Neuron (in vitro differentiated cells): ENCODE measurements at regions not wholly inside any gene's neighbourhood (a gene's known extent, or its start where the extent isn't known, plus 50 kb on each side); places are given as distances from the start of the nearest gene placed in this dataset.
A peak's percentile ranks its signal among the peaks of the same experiment; 100 is the strongest.

Experiments used
- H2AFZ ChIP-seq: one replicate; pipeline ENCODE4 v1.6.1; 2013; ENCODE audit warnings: low read depth, mild to moderate bottlenecking, inconsistent platforms, low read length, moderate library complexity
- H3K27me3 ChIP-seq: one replicate; pipeline ENCODE4 v1.6.1; 2013; ENCODE audit warnings: low read length; ENCODE audit not compliant: insufficient read depth
- H3K36me3 ChIP-seq: one replicate; pipeline ENCODE4 v1.6.1; 2013; ENCODE audit warnings: low read length; ENCODE audit not compliant: insufficient read depth
- H3K4me1 ChIP-seq: one replicate; pipeline ENCODE4 v1.6.1; 2013; ENCODE audit warnings: low read length; ENCODE audit not compliant: insufficient read depth
- H3K4me3 ChIP-seq: 2 replicates; pipeline ENCODE4 v1.5.1; 2013; ENCODE audit warnings: mild to moderate bottlenecking, low read length, moderate library complexity
- H3K9me3 ChIP-seq: one replicate; pipeline ENCODE4 v1.6.1; 2013; ENCODE audit warnings: low read length

GRCh38 chr20:11438412-11438811 is 479.3 kb upstream of the BTBD3 start:
- no peak overlapping the region for H2AFZ ChIP-seq
- H3K27me3 ChIP-seq = no peaks in the 10 kb centered on the region
- H3K36me3 ChIP-seq = no peaks in the 10 kb centered on the region
- H3K4me3 ChIP-seq = no peak overlapping the region
- H3K9me3 ChIP-seq = peaks cover 5% of the 10 kb centered on the region
- peaks cover 10% of the 10 kb centered on the region for H3K4me1 ChIP-seq

DNA sequence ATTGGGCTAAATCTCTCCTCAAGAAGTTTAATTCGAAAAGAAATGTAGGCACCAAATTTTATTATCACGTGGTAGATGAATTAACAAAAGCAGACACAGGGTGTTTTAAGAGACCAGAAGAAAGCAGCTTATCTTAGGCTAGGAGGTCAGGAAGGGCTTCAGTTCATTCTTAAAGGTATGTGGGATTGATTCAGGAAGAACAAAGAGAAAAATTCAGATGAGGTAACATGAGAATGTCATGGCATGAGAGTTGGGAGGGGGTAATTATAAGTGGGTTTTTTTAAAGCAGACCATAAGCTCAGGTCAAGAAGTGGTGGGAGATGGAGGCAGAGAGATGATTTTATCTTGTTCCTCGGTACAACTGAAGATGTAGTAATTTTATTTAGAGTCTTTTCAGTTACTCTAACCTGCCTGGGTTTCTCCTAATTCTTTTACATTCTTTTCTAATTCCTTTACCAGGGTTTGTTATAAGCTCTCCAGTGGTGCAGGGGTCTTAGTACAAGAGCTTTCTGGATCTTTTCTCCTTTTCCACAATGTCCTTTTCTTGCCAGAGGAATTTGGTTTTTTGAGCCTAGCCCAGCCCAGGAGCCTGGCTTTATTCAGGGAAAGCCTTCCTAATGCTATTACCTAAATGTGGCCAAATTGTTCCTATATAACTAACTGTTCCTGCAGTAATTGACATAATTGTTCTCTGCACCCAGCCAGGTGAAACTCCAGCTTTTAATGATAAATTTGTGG is 474.1 kb upstream of the BTBD3 start:
- Histone ChIP-seq H3K36me3 (no peaks in the 10 kb centered on the region), H3K9me3 (no peaks in the 10 kb centered on the region), H3K4me3 (no peak overlapping the region), H3K4me1 (peaks cover 22% of the 10 kb centered on the region), H2AFZ (no peak overlapping the region), H3K27me3 (no peaks in the 10 kb centered on the region)

DNA sequence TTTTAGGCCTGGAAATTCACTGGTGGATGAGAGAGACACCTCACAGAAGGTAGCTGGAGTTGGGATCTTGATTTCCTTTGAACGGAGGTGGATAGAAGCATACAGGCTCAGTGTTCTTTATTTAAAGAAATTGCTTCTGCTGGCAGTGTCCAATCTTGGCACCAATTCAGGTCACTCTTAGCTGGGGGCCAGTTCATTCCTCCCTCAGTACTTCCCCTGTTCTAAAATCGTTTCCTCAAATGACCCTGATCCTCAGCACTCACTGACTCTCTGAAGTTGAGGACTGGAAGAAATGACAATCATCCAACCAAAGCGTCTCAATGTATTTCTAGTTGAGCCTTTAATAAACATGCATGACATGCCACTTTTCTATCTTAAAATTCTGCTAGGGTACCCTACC is 472.5 kb upstream of the BTBD3 start:
- H2AFZ ChIP-seq = no peak overlapping the region
- H3K4me3 ChIP-seq = no peak overlapping the region
- no peaks in the 10 kb centered on the region for H3K9me3 ChIP-seq
- H3K36me3 ChIP-seq = no peaks in the 10 kb centered on the region
- H3K4me1 ChIP-seq = peaks cover 22% of the 10 kb centered on the region
- no peaks in the 10 kb centered on the region for H3K27me3 ChIP-seq

DNA sequence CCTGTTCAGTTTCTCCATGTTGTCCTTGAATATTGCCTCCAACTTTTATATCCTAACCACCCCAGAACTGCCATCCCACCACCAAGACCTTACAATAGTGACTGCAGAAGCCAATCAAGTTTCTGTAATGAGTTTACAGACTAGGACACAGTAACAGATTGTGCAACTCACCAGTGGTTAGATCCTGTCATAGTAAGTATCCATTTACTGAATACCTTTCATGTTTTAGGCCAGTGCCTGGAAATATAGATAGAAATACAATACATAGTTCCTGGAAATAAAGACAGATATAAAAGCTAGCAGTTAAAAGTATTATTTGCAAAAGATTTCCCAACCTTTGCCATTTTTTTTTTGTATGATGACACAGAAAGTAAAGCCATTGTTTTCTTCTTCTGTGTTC is 471.8 kb upstream of the BTBD3 start:
- Histone ChIP-seq H2AFZ (no peak overlapping the region), H3K4me1 (peaks cover 18% of the 10 kb centered on the region), H3K27me3 (no peaks in the 10 kb centered on the region), H3K9me3 (no peaks in the 10 kb centered on the region), H3K4me3 (no peak overlapping the region), H3K36me3 (no peaks in the 10 kb centered on the region)

GRCh38 chr20:11447371-11448100 is 470.2 kb upstream of the BTBD3 start:
- Histone ChIP-seq H3K4me3 (no peak overlapping the region), H3K36me3 (no peaks in the 10 kb centered on the region), H2AFZ (no peak overlapping the region), H3K27me3 (no peaks in the 10 kb centered on the region), H3K9me3 (no peaks in the 10 kb centered on the region), H3K4me1 (peaks cover 21% of the 10 kb centered on the region)

DNA sequence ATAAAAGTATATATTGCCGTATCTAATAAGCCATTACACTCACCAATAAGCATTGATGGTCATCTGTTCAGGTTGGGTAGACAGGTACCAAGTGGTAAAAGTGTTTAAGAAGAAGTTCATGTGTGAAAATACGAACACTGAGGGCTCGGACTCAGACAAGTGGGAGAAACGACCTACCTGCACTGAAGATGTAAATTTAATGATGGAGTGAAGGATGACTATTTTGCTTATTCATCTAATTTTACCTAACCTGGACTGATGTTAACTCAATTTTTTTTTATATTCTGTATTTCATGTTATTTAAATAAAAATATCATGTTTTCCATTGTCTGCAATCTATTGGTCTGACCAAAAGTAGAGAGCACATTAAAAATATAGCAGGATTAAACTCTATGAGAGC is 469.1 kb upstream of the BTBD3 start:
- Histone ChIP-seq H3K27me3 (no peaks in the 10 kb centered on the region), H3K9me3 (no peaks in the 10 kb centered on the region), H3K4me3 (no peak overlapping the region), H3K36me3 (no peaks in the 10 kb centered on the region), H3K4me1 (peaks cover 14% of the 10 kb centered on the region), H2AFZ (no peak overlapping the region)

DNA sequence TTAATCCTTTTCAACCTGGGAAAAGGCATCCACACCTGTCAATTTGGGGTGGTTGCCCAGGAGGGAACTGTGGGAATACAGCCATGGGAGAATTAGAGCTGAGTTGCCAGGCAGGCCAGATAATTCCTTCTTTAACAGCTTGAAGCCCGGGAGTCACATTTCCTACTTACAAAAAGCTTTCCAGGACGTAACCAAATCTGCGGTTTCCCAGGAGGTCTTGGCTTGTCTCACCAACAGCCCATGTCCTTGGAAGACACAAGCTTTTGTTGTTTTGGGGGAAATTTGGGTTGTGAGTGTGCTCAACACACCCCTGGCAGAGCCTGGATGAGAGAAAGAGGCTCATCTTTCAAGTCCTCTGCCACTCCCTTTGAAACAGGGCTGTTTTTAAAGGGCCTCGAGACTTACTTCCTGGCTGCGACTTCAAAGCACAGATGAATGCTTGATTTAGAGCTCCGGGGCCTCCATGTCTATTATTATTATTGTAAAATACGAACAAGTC is 465.9 kb upstream of the BTBD3 start:
- no peak overlapping the region for H3K4me3 ChIP-seq
- H3K9me3 ChIP-seq = no peaks in the 10 kb centered on the region
- H3K4me1 ChIP-seq = peaks cover 27% of the 10 kb centered on the region
- H3K27me3 ChIP-seq = no peaks in the 10 kb centered on the region
- H2AFZ ChIP-seq = peak overlapping the region; percentile 29
- no peaks in the 10 kb centered on the region for H3K36me3 ChIP-seq

DNA sequence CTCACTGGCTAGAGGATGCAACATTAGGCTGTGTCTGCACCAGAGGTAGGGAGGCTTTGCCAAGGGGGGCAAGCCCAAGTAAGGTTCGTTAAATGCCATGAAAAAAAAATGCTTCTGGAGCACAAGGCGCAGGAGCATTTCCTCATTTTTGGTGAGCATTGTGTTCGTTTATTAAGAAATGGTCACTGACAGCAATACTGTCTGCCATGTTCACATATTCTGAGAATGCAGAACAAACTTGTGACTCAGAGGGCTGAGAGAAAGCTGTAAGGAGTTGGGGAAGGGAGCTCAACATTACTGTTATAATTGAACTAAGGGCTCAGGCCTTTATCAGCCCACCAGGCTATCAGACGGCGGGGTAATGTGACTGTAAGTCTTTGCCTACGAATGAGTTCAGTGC is 465.4 kb upstream of the BTBD3 start:
- H3K4me1 ChIP-seq = peaks cover 26% of the 10 kb centered on the region
- H2AFZ ChIP-seq = no peak overlapping the region
- H3K36me3 ChIP-seq = no peaks in the 10 kb centered on the region
- no peaks in the 10 kb centered on the region for H3K27me3 ChIP-seq
- no peak overlapping the region for H3K4me3 ChIP-seq
- H3K9me3 ChIP-seq = no peaks in the 10 kb centered on the region

- no peaks in the 10 kb centered on the region for H3K9me3 ChIP-seq
- H2AFZ ChIP-seq = no peak overlapping the region
- H3K4me3 ChIP-seq = no peak overlapping the region
- peaks cover 19% of the 10 kb centered on the region for H3K4me1 ChIP-seq
- no peaks in the 10 kb centered on the region for H3K27me3 ChIP-seq
- no peaks in the 10 kb centered on the region for H3K36me3 ChIP-seq
These were observed 464.3 kb upstream of the BTBD3 start for GRCh38 chr20:11453430-11453829.

DNA sequence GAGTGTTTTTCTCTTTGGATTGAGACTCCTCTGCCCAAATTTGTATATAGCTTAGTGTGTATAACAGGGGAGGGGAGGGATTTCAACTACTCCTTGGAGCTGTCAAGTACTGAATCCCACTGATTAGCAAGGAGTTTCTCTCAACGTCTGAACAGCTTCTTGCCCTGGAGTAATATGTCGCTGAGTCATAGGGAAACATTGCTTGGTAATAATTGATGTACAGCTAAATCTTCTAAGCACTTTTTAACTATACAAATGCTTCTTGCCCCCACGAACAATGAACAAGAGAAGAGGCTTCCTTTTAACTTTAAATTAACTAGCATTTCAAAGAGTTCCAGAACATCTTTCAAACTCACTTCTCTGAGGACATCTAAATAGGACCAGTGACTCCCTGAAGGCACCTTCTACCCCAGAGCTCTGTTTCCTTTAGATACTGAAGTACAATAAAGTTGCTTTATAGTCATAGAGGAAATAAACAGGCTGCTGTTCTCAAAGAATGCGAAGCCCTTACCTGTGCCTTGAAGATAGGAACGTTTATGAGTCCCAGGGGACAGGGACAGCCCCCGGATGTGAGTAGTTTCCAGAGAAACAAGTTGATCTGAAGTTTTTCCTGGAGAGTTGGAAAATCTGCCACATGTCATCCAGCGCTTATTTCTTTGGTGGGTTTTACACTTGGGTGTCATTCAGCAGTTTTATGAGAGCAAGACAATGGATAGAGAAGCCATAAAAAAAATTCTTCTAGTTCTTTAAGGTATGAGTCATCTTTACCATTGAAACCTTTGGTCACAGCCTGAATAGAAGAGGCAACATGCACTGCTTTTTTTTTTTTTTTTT is 462.5 kb upstream of the BTBD3 start:
- Histone ChIP-seq H3K36me3 (no peaks in the 10 kb centered on the region), H2AFZ (no peak overlapping the region), H3K4me3 (no peak overlapping the region), H3K4me1 (peaks cover 19% of the 10 kb centered on the region), H3K27me3 (no peaks in the 10 kb centered on the region), H3K9me3 (no peaks in the 10 kb centered on the region)

GRCh38 chr20:11457488-11457887 is 460.2 kb upstream of the BTBD3 start:
- Histone ChIP-seq H3K27me3 (no peaks in the 10 kb centered on the region), H2AFZ (no peak overlapping the region), H3K9me3 (no peaks in the 10 kb centered on the region), H3K4me3 (no peak overlapping the region), H3K36me3 (no peaks in the 10 kb centered on the region), H3K4me1 (peaks cover 16% of the 10 kb centered on the region)

DNA sequence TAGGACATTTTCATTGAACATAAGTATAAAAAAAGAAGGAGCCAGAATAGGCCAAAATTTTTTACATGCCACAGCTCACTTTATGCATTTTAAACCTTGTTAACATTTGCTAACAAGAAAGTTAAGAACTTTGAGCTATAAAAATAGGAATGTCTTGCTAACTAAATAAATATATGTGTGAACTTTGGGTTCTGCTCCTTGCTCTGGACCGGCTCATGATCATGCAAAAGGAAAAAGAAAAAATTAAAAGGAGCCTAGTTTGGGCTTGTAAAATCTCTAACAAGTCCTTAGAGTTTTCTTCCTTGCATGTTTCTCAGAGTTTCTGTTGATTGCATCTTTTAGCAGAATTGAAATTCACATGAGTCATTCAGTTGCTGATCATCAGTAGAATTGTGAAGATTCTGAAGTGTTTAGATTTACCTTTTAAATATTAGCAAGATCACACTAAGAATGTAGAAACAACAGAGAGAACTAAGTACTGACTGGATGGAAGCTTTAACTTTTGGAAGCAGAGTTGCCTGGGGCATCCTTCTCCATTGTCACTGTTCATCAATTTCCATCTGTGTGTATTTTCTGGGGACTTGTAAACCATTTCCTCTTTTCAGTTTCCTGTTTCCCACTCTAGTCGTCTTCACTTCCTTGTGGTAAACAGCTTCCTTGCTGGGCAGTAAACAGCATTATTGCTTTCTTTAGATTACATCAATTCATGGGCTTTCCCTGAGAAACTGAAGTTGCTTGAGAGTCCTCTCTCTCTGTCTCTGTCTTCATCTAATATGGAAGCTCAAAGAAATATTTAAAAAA is 458.4 kb upstream of the BTBD3 start:
- H3K4me1 ChIP-seq = peaks cover 16% of the 10 kb centered on the region

More for the DNA sequence above, 458.4 kb upstream of the BTBD3 start:
- Histone ChIP-seq H3K27me3 (no peaks in the 10 kb centered on the region), H2AFZ (peak overlapping the region; percentile 15), H3K9me3 (no peaks in the 10 kb centered on the region), H3K4me3 (no peak overlapping the region), H3K36me3 (no peaks in the 10 kb centered on the region)
